Parathyroid adenoma (tissue), 2 donors: ENCODE measurements at regions not wholly inside any gene's neighbourhood (a gene's known extent, or its start where the extent isn't known, plus 50 kb on each side); places are given as distances from the start of the nearest gene placed in this dataset.

Experiments
- H2AFZ ChIP-seq: fragments of 300-600 bp; sonication (generic); one replicate; pipeline ENCODE4 v1.7.0; 2017; ENCODE audit warnings: antibody characterized with exemption, mild to moderate bottlenecking
- H3K27ac ChIP-seq: fragments of 300-600 bp; sonication (generic); one replicate; pipeline ENCODE4 v1.7.0; 2017
- H3K27me3 ChIP-seq: fragments of 300-600 bp; sonication (generic); one replicate; pipeline ENCODE4 v1.7.0; 2017; ENCODE audit warnings: low read length; ENCODE audit not compliant: control insufficient read depth, insufficient read depth
- H3K36me3 ChIP-seq: fragments of 300-600 bp; sonication (generic); one replicate; pipeline ENCODE4 v1.7.0; 2017; ENCODE audit warnings: low read length; ENCODE audit not compliant: control insufficient read depth, insufficient read depth
- H3K4me1 ChIP-seq: fragments of 300-600 bp; sonication (generic); one replicate; pipeline ENCODE4 v1.7.0; 2017; ENCODE audit warnings: control low read depth
- H3K4me2 ChIP-seq: fragments of 300-600 bp; sonication (generic); one replicate; pipeline ENCODE4 v1.7.0; 2017; ENCODE audit warnings: low read length
- H3K4me3 ChIP-seq: fragments of 300-600 bp; sonication (generic); one replicate; pipeline ENCODE4 v1.7.0; 2017; ENCODE audit warnings: low read depth, low read length
- H3K79me2 ChIP-seq: fragments of 300-600 bp; sonication (generic); one replicate; pipeline ENCODE4 v1.7.0; 2017; ENCODE audit warnings: control low read depth
- H3K9ac ChIP-seq: fragments of 300-600 bp; sonication (generic); one replicate; pipeline ENCODE4 v1.7.0; 2017; ENCODE audit warnings: mild to moderate bottlenecking
- H3K9me3 ChIP-seq: fragments of 300-600 bp; sonication (generic); one replicate; pipeline ENCODE4 v1.7.0; 2017; ENCODE audit warnings: low read length; ENCODE audit not compliant: control insufficient read depth
- TF ChIP-seq, protein P1 (sequence below): fragments of 300-600 bp; sonication (generic); IDR thresholded peaks from one replicate; pipeline ENCODE4 v1.7.0; 2017; ENCODE audit warnings: antibody characterized with exemption, mild to moderate bottlenecking
- donor health status: primary hyperparathyroidism.

DNA sequence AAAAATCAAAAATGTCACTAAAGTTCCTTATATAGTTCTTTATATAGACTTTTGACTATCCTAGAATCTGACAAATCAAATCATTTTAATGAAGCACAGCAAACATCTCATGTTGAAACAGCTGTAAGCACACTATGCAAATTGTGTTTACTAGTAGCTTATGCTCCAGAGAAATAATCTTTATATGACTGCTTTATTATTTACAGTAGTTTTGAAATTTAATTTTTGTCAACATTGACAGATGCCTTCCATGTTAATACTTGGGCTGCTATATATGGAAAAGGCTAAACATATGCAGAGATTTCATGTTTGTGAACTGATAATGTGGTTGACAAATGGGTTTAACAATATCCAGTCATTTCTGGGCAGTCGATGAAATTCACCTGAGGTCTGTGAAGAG is 616.8 kb downstream of the TAFA4 start:
- H3K79me2 ChIP-seq = no peaks in the 10 kb centered on the region
- H3K27me3 ChIP-seq = no peaks in the 10 kb centered on the region
- H3K4me1 ChIP-seq = no peaks in the 10 kb centered on the region
- no peak overlapping the region for H2AFZ ChIP-seq
- H3K9ac ChIP-seq = no peak overlapping the region
- TF ChIP-seq, protein P1, sequence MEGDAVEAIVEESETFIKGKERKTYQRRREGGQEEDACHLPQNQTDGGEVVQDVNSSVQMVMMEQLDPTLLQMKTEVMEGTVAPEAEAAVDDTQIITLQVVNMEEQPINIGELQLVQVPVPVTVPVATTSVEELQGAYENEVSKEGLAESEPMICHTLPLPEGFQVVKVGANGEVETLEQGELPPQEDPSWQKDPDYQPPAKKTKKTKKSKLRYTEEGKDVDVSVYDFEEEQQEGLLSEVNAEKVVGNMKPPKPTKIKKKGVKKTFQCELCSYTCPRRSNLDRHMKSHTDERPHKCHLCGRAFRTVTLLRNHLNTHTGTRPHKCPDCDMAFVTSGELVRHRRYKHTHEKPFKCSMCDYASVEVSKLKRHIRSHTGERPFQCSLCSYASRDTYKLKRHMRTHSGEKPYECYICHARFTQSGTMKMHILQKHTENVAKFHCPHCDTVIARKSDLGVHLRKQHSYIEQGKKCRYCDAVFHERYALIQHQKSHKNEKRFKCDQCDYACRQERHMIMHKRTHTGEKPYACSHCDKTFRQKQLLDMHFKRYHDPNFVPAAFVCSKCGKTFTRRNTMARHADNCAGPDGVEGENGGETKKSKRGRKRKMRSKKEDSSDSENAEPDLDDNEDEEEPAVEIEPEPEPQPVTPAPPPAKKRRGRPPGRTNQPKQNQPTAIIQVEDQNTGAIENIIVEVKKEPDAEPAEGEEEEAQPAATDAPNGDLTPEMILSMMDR = no peak
- no peaks in the 10 kb centered on the region for H3K9me3 ChIP-seq
- no peak overlapping the region for H3K27ac ChIP-seq
- H3K36me3 ChIP-seq = no peaks in the 10 kb centered on the region
- no peak overlapping the region for H3K4me2 ChIP-seq
- H3K4me3 ChIP-seq = no peak overlapping the region

DNA sequence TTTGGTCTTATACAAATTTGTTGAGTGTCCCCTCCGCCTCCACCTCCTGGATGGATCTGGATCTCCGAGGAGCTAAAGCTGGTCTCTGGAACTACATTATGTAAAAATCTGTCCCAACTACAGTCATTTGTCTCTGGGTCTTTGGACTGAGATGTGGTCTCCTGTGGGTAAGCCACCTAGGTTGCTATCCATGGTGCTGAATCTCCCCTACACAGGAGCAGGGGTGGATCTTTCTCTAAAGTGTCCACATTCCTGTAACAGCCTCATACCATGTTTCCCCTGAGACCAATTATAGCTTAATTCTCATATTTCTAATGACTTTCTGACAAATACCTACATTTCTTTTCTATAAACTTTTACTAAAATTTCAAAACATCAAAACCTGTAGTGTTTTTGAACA is 625.8 kb downstream of the TAFA4 start:
- H3K9ac ChIP-seq = no peak overlapping the region
- H3K27ac ChIP-seq = no peak overlapping the region
- no peaks in the 10 kb centered on the region for H3K36me3 ChIP-seq
- TF ChIP-seq, protein P1 = no peak
- no peak overlapping the region for H3K4me3 ChIP-seq
- no peaks in the 10 kb centered on the region for H3K79me2 ChIP-seq
- H3K4me1 ChIP-seq = no peaks in the 10 kb centered on the region
- no peaks in the 10 kb centered on the region for H3K27me3 ChIP-seq
- no peak overlapping the region for H2AFZ ChIP-seq
- no peak overlapping the region for H3K4me2 ChIP-seq
- H3K9me3 ChIP-seq = no peaks in the 10 kb centered on the region

GRCh38 chr3:68295457-68295856 is 636.9 kb downstream of the TAFA4 start:
- no peaks in the 10 kb centered on the region for H3K27me3 ChIP-seq

DNA sequence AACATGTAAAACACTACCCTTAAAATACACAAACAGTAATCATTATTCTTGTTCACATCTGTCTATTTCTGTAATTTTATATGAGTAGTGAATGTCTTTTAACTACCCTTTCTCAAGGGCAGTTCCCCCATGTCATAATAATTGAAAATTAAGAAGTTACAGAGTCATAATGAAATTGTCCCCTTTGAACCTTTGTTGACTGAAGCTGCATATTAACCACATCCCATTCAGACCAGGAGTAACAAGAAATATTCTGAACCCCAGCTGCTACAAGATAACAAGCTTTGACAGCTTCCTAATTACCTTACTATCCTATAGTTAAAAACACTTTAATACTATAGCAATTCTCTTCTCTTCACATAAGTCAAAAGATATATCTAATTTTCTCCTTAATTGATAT is 635.9 kb upstream of the SUCLG2 start:
- TF ChIP-seq, protein P1 = no peak
- Histone ChIP-seq H2AFZ (no peak overlapping the region), H3K79me2 (no peaks in the 10 kb centered on the region), H3K36me3 (no peaks in the 10 kb centered on the region), H3K4me1 (no peaks in the 10 kb centered on the region), H3K9me3 (no peaks in the 10 kb centered on the region), H3K4me2 (no peak overlapping the region), H3K9ac (no peak overlapping the region), H3K4me3 (no peak overlapping the region), H3K27me3 (no peaks in the 10 kb centered on the region), H3K27ac (no peak overlapping the region)

More at GRCh38 chr3:68295457-68295856, 636.9 kb downstream of the TAFA4 start:
- Histone ChIP-seq H3K36me3 (no peaks in the 10 kb centered on the region), H3K4me2 (no peak overlapping the region), H3K4me1 (no peaks in the 10 kb centered on the region), H3K9ac (no peak overlapping the region), H3K9me3 (no peaks in the 10 kb centered on the region), H2AFZ (no peak overlapping the region), H3K27ac (no peak overlapping the region), H3K79me2 (no peaks in the 10 kb centered on the region), H3K4me3 (no peak overlapping the region)
- TF ChIP-seq, protein P1 = no peak

DNA sequence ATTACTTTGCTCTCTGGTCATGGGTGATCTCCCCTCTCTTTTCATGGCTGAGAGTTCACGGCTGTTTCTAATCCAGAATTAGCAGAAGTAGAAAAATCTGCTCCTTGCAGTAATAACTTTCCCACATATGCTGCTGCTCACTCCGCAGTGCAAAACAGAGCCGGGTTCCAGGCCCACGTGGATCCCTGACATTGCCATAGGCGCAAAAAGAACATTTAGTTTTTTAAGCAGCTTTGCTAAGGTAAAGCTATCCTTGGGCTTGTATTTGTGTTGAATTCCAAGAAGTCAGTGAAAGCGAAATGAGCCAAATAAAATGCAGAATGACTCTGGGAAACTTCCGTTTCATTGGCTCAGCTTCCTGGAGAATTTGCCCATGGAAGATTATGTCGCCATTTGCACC is 633.7 kb upstream of the SUCLG2 start:
- Histone ChIP-seq H3K79me2 (no peaks in the 10 kb centered on the region), H2AFZ (no peak overlapping the region), H3K9me3 (no peaks in the 10 kb centered on the region), H3K4me1 (no peaks in the 10 kb centered on the region), H3K4me2 (no peak overlapping the region), H3K27ac (no peak overlapping the region), H3K36me3 (no peaks in the 10 kb centered on the region), H3K4me3 (no peak overlapping the region), H3K9ac (no peak overlapping the region), H3K27me3 (no peaks in the 10 kb centered on the region)
- TF ChIP-seq, protein P1 = no peak
